Keratinocyte (primary cell): ENCODE measurements at regions not wholly inside any gene's neighbourhood (a gene's known extent, or its start where the extent isn't known, plus 50 kb on each side); places are given as distances from the start of the nearest gene placed in this dataset.

Experiments used
- EZH2 ChIP-seq: IDR thresholded peaks from one replicate; pipeline ENCODE4 v1.6.1; 2012; ENCODE audit warnings: inconsistent platforms, mild to moderate bottlenecking, low read length, moderate library complexity
- TF ChIP-seq, protein P1 (sequence below), 3 experiments: IDR thresholded peaks in 1 of 3; conservative IDR thresholded peaks in 1 of 3; optimal IDR thresholded peaks in 1 of 3; 2 replicates in 2 of 3; 3 replicates in 1 of 3; pipeline versions ENCODE3 to v1.5.1; 2011; ENCODE audit warnings: low read length in 3 of 3, mild to moderate bottlenecking in 3 of 3, moderate library complexity in 2 of 3, control low read depth in 1 of 3, inconsistent platforms in 1 of 3; ENCODE audit not compliant: insufficient read depth in 2 of 3; ENCODE audit errors: extremely low read depth in 1 of 3

DNA sequence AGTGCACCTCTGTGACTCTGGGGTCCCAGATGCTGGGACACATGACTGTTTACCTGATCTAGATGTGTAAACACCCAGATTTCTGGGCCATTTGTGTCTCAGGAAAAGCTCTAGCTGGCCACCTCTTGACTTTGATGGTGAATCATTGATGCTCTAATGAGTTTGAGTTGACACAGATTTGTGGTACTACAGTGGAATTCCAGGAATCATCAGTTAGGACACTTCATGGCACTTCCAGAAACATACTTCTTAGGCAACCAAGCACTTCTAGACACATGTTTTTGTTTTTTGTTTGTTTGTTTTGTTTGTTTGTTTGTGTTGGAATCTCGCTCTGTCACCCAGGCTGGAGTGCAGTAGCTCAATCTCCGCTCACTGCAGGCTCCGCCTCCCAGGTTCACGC lies 302.2 kb upstream of the ZMIZ1 start:
- TF ChIP-seq, protein P1, sequence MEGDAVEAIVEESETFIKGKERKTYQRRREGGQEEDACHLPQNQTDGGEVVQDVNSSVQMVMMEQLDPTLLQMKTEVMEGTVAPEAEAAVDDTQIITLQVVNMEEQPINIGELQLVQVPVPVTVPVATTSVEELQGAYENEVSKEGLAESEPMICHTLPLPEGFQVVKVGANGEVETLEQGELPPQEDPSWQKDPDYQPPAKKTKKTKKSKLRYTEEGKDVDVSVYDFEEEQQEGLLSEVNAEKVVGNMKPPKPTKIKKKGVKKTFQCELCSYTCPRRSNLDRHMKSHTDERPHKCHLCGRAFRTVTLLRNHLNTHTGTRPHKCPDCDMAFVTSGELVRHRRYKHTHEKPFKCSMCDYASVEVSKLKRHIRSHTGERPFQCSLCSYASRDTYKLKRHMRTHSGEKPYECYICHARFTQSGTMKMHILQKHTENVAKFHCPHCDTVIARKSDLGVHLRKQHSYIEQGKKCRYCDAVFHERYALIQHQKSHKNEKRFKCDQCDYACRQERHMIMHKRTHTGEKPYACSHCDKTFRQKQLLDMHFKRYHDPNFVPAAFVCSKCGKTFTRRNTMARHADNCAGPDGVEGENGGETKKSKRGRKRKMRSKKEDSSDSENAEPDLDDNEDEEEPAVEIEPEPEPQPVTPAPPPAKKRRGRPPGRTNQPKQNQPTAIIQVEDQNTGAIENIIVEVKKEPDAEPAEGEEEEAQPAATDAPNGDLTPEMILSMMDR (optimal IDR thresholded peaks at IDR 0.05 in 1 of 3, IDR thresholded peaks at IDR 0.05 in 1 of 3, conservative IDR thresholded peaks at IDR 0.05 in 1 of 3; ENCODE audit: extremely low read depth in 1 of 3, insufficient read depth in 2 of 3, low read length in 3 of 3), result no peak
- TF ChIP-seq EZH2, result no peak
